ENCODE measurements at regions not wholly inside any gene's neighbourhood (a gene's known extent, or its start where the extent isn't known, plus 50 kb on each side); places are given as distances from the start of the nearest gene placed in this dataset.
"Not testable (repeated sequence)": the region's sequence is repeated elsewhere in the genome, so short reads cannot be mapped to it uniquely, and the experiment has no call there.

DNA sequence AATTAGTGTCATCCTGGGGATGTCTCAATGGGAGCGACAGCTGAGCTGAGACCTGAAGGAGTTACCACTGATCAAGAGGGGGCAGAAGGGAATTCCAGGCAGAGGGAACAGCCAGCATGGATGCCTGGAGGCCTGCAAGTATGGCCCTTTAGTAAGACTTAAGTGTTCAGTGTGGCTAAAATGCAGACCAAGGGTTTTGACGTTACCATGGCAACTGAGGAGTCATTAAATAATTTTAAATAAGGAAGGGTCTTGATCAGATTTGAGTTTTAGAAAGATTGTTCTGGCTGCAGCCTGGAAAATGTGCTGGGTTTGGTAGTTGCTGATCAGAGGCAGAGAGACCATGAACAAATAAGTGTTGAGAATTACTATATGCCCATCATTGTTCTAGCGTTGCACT lies 285.5 kb downstream of the USP46 start:
- no peak for DNase-seq

- no peak for DNase-seq
Observed at GRCh38 chr4:52374877-52375276, 284.2 kb downstream of the USP46 start.

GRCh38 chr4:52376132-52376704 lies 282.9 kb downstream of the USP46 start:
- peak; percentile 4 to 32 for DNase-seq

- DNase-seq: no peak
Observed at GRCh38 chr4:52377563-52377962, 281.5 kb downstream of the USP46 start.

DNA sequence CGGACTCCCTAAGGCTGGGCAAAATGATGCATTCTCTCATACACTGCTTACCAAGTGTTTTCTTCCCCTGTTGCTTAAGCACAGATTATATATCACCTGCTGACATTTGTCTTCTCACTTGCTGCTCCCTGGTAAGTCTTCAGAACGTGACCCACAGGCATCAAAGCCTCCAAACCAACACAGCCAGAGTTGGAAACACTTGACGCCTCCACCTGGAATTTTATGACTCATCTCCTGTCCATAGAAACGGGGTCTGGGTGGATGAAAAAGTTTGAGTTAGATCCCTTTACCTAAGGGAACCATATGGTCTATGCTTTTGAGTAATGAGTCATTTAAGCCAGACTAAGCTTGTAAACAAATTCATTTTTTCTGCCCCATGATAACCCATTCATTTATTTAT lies 251.6 kb downstream of the USP46 start:
- DNase-seq: no peak

- no peak for DNase-seq
Observed at GRCh38 chr4:52408032-52408431, 251.1 kb downstream of the USP46 start.

GRCh38 chr4:52408471-52408870 lies 250.6 kb downstream of the USP46 start:
- no peak for DNase-seq

- not testable (repeated sequence) for DNase-seq
Observed at GRCh38 chr4:52409766-52410165, 249.3 kb downstream of the USP46 start.

DNA sequence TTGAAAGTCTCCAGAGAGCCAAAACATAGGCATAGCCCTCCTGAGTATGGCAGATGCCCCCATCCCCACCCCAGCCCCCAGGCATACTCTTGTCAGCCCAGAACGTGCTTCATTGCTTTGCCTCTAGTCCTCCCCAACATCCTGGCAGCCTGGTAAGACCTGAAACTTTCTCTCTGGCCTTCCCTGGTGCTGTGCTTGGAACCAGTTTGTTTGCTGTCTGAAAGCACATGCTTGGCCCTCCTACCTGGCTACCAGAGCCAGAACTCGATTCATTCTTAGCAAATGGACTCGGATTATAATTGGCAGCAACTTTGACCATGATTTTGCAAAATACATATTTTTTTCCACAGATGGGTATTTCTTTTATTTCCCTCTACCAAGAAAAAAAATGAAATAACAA lies 248.1 kb downstream of the USP46 start:
- no peak for DNase-seq

DNA sequence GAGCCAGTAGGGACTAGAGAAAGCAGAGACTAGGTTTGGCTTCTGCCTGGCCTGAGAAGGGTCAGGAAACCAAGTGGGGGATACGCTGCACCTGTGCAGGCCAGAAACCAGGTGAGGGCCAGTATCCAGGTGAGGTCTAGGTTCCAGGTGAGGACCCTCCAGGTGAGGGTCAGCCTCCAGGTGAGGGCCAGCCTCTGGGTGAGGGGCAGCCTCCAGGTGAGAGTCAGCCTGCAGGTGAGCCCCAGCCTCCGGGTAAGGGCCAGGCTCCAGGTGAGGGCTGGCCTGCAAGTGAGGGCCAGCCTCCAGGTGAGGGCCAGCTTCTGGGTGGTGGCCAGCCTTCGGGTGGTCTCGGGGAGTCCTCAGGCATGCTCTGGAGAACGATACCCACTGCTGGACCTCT lies 238.8 kb downstream of the USP46 start:
- DNase-seq: no peak

GRCh38 chr4:52421811-52422213 lies 237.3 kb downstream of the USP46 start:
- DNase-seq: no peak

- no peak for DNase-seq
Observed at GRCh38 chr4:52423967-52424366, 235.1 kb downstream of the USP46 start.

DNA sequence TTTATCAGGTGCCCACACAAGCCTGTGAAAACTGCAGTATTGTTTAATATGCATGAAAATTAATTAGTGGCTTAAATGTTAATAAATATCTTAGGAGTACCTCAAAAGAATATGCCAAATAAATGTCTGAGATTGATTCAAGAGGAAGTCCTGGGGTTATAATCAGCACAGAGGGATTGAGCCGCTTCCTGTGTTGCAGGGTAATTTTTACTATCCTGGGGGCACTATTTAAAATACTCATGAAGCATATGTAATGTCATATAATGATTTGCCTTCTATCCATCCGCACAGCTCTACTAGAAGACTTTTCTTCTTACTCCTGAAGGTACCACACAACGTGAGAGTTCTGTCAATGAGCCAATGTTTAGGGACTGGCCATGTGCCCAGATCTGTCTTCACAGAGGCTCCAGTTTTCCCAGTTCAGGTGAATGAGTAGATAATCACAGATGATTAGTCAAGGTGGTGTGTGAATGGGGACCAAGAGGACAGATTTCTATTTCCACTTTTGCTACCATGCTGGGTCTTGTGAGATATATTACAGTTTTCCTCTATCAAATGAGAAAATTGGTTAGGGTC lies 233.3 kb downstream of the USP46 start:
- no peak for DNase-seq

- DNase-seq: no peak
Observed at GRCh38 chr4:52431410-52431809, 227.7 kb downstream of the USP46 start.

DNA sequence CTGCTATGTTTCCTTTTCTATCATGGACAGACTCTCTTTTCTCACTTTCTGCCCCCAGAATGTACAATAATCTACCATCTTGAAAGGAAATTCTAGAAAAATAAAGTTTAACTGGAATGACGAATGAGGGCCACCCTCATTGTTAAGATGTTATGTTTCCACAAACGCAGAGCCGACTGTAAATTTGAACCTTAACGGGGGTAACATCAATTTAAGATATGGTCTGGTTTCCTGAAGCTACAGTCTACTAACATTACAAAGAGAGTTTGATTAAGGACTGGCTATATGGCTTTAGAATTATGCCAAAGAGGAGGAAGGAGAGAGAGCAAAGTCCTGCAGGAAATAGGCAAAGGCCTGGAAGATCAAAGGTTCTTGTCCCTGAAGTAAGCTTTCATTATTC lies 227.2 kb downstream of the USP46 start:
- no peak for DNase-seq

DNA sequence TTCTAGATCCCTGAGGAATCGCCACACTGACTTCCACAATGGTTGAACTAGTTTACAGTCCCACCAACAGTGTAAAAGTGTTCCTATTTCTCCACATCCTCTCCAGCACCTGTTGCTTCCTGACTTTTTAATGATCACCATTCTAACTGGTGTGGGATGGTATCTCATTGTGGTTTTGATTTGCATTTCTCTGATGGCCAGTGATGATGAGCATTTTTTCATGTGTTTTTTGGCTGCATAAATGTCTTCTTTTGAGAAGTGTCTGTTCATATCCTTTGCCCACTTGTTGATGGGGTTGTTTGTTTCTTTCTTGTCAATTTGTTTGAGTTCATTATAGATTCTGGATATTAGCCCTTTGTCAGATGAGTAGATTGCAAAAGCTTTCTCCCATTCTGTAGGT lies 216.6 kb downstream of the USP46 start:
- DNase-seq: not testable (repeated sequence)

DNA sequence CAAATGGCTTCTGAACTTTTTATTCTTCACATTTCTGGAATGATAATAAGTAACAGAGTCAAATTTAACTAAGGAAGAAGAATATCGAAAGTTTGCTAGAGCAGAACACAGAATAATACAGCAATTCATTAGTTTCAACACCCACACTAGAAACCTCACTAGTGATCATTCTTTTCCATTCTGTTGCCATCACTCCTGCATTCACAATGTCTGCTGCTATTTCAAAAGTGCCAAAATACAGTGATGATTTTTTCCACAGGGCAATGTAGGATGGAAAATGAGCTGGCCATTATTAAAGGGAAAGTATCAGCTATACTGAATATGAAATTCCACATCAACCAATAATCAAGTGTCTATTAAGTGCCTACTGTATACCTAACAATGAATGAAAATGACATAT lies 186.7 kb downstream of the USP46 start:
- DNase-seq: no peak

- DNase-seq: no peak
Observed at GRCh38 chr4:52477191-52477780, 181.8 kb downstream of the USP46 start.

DNA sequence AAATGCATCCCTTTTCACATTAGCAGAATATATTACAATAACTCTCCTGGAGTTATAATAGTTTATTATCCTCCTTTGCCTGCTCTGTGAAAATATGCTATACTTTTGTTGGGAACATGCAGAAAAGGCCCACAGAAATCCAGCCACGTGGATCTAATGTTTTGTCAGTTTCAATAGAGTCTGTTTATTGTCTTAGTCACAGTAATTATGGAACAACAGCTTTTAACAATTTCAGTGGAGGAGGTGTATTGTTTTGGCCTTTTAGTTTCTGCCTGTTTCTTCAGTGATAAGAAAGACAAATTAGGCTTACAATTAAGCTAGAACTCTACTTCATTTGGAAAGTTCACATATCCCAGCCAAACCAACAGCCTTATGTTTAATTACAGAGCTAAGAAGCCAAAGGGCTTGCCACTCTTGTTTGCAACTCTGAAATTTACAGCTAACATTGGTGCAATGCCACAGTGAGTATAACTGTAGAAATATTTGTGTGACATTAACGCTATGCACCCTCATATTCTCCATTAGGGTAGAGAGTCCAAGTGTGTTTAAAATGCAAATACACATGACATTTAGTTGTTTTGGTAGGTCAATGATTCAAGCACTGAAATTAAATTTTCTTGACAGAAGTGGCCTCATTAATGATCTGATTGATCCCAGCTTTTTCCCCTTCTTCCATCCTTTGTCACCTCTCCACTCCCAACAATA lies 175.8 kb downstream of the USP46 start:
- DNase-seq: no peak

- DNase-seq: no peak
Observed at GRCh38 chr4:52507774-52508173, 151.3 kb downstream of the USP46 start.

- DNase-seq: no peak
Observed at GRCh38 chr4:52510939-52511565, 148.0 kb downstream of the USP46 start.

GRCh38 chr4:52511825-52512224 lies 147.3 kb downstream of the USP46 start:
- no peak for DNase-seq

- DNase-seq: no peak
Observed at GRCh38 chr4:52512291-52512690, 146.8 kb downstream of the USP46 start.

GRCh38 chr4:52522093-52522492 lies 137.0 kb downstream of the USP46 start:
- not testable (repeated sequence) for DNase-seq

Measured in inflammatory macrophage (primary cell).